ENCODE measurements at regions not wholly inside any gene's neighbourhood (a gene's known extent, or its start where the extent isn't known, plus 50 kb on each side); places are given as distances from the start of the nearest gene placed in this dataset.

GRCh38 chr16:22673421-22673831, 140.5 kb upstream of the HS3ST2 start:
- WGBS, 2 experiments (ENCODE audit: extremely low coverage in 2 of 2, insufficient read length in 1 of 2): no CpG with 5 or more reads among the region's 2 CpGs
- Histone ChIP-seq H3K4me2 (ENCODE audit: low read depth, low read length) (no peak overlapping the region), H4K5ac (ENCODE audit: low read depth, low read length) (no peak overlapping the region), H4K91ac (ENCODE audit: insufficient read depth, low read depth, low read length) (no peak overlapping the region), H2AK9ac (replicated peaks; ENCODE audit: low read depth, low read length, poor library complexity) (no peak overlapping the region), H4K8ac (ENCODE audit: low read depth in 2 of 2, low read length in 2 of 2) (no peak overlapping the region), H3K9me1 (ENCODE audit: insufficient read depth, low read length) (no peaks in the 10 kb centered on the region), H3K4ac (ENCODE audit: low read depth, low read length) (no peak overlapping the region), H2BK120ac (ENCODE audit: low read depth, low read length) (no peak overlapping the region), H3K27me3 (ENCODE audit: control insufficient read depth, insufficient read depth, low read length) (peaks cover 31% of the 10 kb centered on the region), H2BK20ac (ENCODE audit: low read depth, low read length) (no peak overlapping the region), H3K23ac (ENCODE audit: low read depth, low read length) (no peak overlapping the region), H3K9ac (ENCODE audit: low read depth, low read length) (no peak overlapping the region), H3K27ac (ENCODE audit: insufficient read depth, low read length) (no peak overlapping the region), H3K79me1 (ENCODE audit: low read depth in 1 of 2, low read length in 2 of 2) (no peaks in the 10 kb centered on the region), H2AFZ (replicated peaks; ENCODE audit: low read length, poor library complexity) (no peak overlapping the region), H2BK15ac (ENCODE audit: low read depth, low read length) (no peak overlapping the region), H2AK5ac (ENCODE audit: low read depth, low read length) (no peak overlapping the region), H2BK5ac (ENCODE audit: low read depth, low read length, poor library complexity, severe bottlenecking) (no peak overlapping the region), H3K4me1 (ENCODE audit: control insufficient read depth, insufficient read depth, low read length) (no peaks in the 10 kb centered on the region), H3K4me3 (ENCODE audit: insufficient read depth, low read depth, low read length) (no peak overlapping the region), H4K20me1 (ENCODE audit: insufficient read depth, low read length) (no peaks in the 10 kb centered on the region), H3K9me3 (ENCODE audit: control insufficient read depth, insufficient read depth, low read length) (peaks cover 2% of the 10 kb centered on the region; the same call in 1 of the 2 replicates), H3K14ac (replicated peaks; ENCODE audit: low read depth, low read length) (no peak overlapping the region), H3K56ac (ENCODE audit: extremely low read depth, insufficient read depth, low read length) (no peak overlapping the region), H3K18ac (ENCODE audit: low read depth, low read length) (no peak overlapping the region), H3K36me3 (ENCODE audit: control insufficient read depth, insufficient read depth, low read length) (no peaks in the 10 kb centered on the region)
- ChIA-PET POLR2A (ENCODE audit: unreplicated experiment) (no interaction called here), CTCF (interaction anchor here (1.2 kb wide), 1 partner anchor 40 kb away, joined by 3 read pairs; no protein-coding TSS in a partner anchor)
- dilution Hi-C loops (cut with HindIII; ENCODE audit: low sequenced_read_pairs, unreplicated experiment): no loop called here
- no peak for DNase-seq
- in situ Hi-C loops (cut with MboI; ENCODE audit: low sequenced_read_pairs): no loop called here
- no TSS peak for BruUV-seq (replicated peaks)
- TF ChIP-seq MAZ (IDR thresholded peaks at IDR 0.05; ENCODE audit: borderline replicate concordance, low read depth, low read length): no peak
- TF ChIP-seq CTCF (conservative IDR thresholded peaks at IDR 0.05; ENCODE audit: low read depth, low read length): no peak
- no peak for TF ChIP-seq RFX5 (IDR thresholded peaks at IDR 0.05; ENCODE audit: low read depth, low read length)
- TF ChIP-seq CEBPB (IDR thresholded peaks at IDR 0.05; ENCODE audit: low read depth, low read length): no peak
- no peak for TF ChIP-seq SMC3 (IDR thresholded peaks at IDR 0.05; ENCODE audit: low read depth, low read length)
- TF ChIP-seq ELK1 (IDR thresholded peaks at IDR 0.05; ENCODE audit: borderline replicate concordance, low read depth, low read length): no peak
- no peak for TF ChIP-seq NFE2L2 (IDR thresholded peaks at IDR 0.05; ENCODE audit: low read depth, low read length)
- TF ChIP-seq FOS (IDR thresholded peaks at IDR 0.05; ENCODE audit: low read depth, low read length): no peak
- no peak for TF ChIP-seq POLR2A (IDR thresholded peaks at IDR 0.05; ENCODE audit: low read depth, low read length)
- TF ChIP-seq USF2 (IDR thresholded peaks at IDR 0.05; ENCODE audit: low read depth, low read length): no peak
- TF ChIP-seq RAD21 (IDR thresholded peaks at IDR 0.05; ENCODE audit: low read length): no peak
- no peak for TF ChIP-seq CHD1 (IDR thresholded peaks at IDR 0.05; ENCODE audit: low read depth, low read length)
- TF ChIP-seq MAFK (IDR thresholded peaks at IDR 0.05; ENCODE audit: low read depth, low read length): no peak
- no peak for TF ChIP-seq MXI1 (IDR thresholded peaks at IDR 0.05; ENCODE audit: borderline replicate concordance, low read depth, low read length)
- no peak for TF ChIP-seq BHLHE40 (IDR thresholded peaks at IDR 0.05; ENCODE audit: low read depth, low read length)
- ATAC-seq (ENCODE audit: low read depth): no peak
- intact Hi-C loops (cut with micrococcal nuclease): no loop called here
